ENCODE measurements at regions not wholly inside any gene's neighbourhood (a gene's known extent, or its start where the extent isn't known, plus 50 kb on each side); places are given as distances from the start of the nearest gene placed in this dataset.
"Not testable (repeated sequence)": the region's sequence is repeated elsewhere in the genome, so short reads cannot be mapped to it uniquely, and the experiment has no call there.

DNA sequence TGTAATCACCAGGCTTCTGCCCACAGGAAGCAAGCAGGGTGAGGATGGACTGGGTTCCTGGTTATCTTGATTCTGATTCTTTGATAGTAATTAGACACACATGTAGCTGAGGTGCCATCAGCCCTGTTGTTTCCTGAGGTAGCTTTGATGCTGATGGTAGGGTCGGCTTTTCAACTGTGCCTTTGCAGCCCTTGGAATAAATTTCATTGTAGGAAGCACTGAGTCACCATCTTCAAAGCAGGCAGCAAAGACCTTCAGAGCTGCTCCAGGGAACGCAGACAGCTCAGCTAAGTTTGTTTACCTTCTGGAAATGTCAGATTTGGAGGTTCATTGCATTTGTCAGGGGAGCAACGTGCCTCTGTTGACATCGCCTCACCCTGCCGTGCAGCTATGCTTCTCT is 135.4 kb downstream of the ASMT start:
- DNase-seq (ENCODE audit: low spot score) (no peak), FAIRE-seq (no peak), ATAC-seq (no peak)
- Histone ChIP-seq H3K4me2 (ENCODE audit: low read depth, low read length) (no peak overlapping the region), H3K79me2 (ENCODE audit: insufficient read depth, low read length) (no peaks in the 10 kb centered on the region), H2AFZ (ENCODE audit: low read length) (no peak overlapping the region), H3K9ac (ENCODE audit: insufficient read depth, low read depth, low read length) (no peak overlapping the region), H3K27me3 (ENCODE audit: control insufficient read depth in 1 of 2, insufficient read depth in 2 of 2, low read length in 2 of 2) (peaks cover 0 to 27% of the 10 kb centered on the region in 2 experiments; a peak in 3 of 5 replicates), H3K4me3 (replicated peaks in 1 of 3; ENCODE audit: insufficient read depth in 1 of 3, low read depth in 2 of 3, low read length in 3 of 3) (no peak overlapping the region), H3K27ac (ENCODE audit: extremely low read length, insufficient read depth, low read length) (no peak overlapping the region), H3K4me1 (ENCODE audit: insufficient read depth, low read length) (no peaks in the 10 kb centered on the region), H3K9me3 (ENCODE audit: low read length) (no peaks in the 10 kb centered on the region), H4K20me1 (ENCODE audit: insufficient read depth, low read length) (no peaks in the 10 kb centered on the region), H3K36me3 (replicated peaks in 1 of 2; ENCODE audit: control insufficient read depth in 1 of 2, insufficient read depth in 2 of 2, low read length in 2 of 2) (no peaks in the 10 kb centered on the region)
- TF ChIP-seq ZNF878 (CRISPR knock-in tag; IDR thresholded peaks at IDR 0.05) (no peak), ZNF296 (CRISPR knock-in tag; conservative IDR thresholded peaks at IDR 0.05) (no peak), ZNF660 (CRISPR knock-in tag; IDR thresholded peaks at IDR 0.05; ENCODE audit: borderline replicate concordance, low read depth) (no peak)
- CTCF ChIA-PET (ENCODE audit: low intra/inter-chr PET ratio, low total read pairs): no interaction called here
- POLR2A ChIA-PET: no interaction called here
- in situ Hi-C loops (cut with HindIII; ENCODE audit: extremely low pct_ligation_motif_present, low pct_unique_long_range_greater_than_20kb) (no loop called here), intact Hi-C loops (cut with micrococcal nuclease; ENCODE audit: unreplicated experiment) (no loop called here)
- BruUV-seq (replicated peaks): no TSS peak
- 20% methylated on average over 5 of the region's 5 CpGs for WGBS (ENCODE audit: low lambda C conversion rate)

DNA sequence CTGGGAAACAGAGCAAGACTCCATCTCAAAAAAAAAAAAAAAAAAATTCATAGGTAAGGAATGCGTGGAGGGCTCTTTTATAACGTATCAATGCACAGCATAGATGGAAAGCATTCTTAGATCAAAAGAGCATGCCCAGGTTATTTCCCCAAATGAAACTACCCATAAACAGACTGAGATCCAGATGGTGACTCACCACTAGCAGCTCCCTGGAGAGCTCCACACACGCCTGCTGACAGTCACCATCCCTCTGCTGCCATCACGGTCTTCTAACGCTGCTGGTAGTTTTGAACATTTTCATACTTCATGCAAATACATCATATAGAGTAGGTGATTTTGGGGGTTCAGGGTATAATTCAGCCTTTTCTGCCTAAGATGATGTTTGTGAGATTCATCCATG is 136.9 kb downstream of the ASMT start:
- 33% methylated on average over 5 of the region's 5 CpGs for WGBS (ENCODE audit: low lambda C conversion rate)
- TF ChIP-seq, protein P1, sequence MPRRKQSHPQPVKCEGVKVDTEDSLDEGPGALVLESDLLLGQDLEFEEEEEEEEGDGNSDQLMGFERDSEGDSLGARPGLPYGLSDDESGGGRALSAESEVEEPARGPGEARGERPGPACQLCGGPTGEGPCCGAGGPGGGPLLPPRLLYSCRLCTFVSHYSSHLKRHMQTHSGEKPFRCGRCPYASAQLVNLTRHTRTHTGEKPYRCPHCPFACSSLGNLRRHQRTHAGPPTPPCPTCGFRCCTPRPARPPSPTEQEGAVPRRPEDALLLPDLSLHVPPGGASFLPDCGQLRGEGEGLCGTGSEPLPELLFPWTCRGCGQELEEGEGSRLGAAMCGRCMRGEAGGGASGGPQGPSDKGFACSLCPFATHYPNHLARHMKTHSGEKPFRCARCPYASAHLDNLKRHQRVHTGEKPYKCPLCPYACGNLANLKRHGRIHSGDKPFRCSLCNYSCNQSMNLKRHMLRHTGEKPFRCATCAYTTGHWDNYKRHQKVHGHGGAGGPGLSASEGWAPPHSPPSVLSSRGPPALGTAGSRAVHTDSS (CRISPR knock-in tag; conservative IDR thresholded peaks at IDR 0.05): no peak
- TF ChIP-seq ZNF740 (CRISPR knock-in tag; IDR thresholded peaks at IDR 0.05) (no peak), KAT8 (CRISPR knock-in tag; IDR thresholded peaks at IDR 0.05) (no peak)
- Histone ChIP-seq H3K4me2 (ENCODE audit: low read depth, low read length) (no peak overlapping the region), H3K4me3 (replicated peaks in 1 of 3; ENCODE audit: insufficient read depth in 1 of 3, low read depth in 2 of 3, low read length in 3 of 3) (no peak overlapping the region), H3K9me3 (ENCODE audit: low read length) (peaks cover under 1% of the 10 kb centered on the region; the same call in 1 of the 2 replicates), H3K27ac (ENCODE audit: extremely low read length, insufficient read depth, low read length) (no peak overlapping the region), H3K27me3 (ENCODE audit: control insufficient read depth in 1 of 2, insufficient read depth in 2 of 2, low read length in 2 of 2) (peaks cover 0 to 25% of the 10 kb centered on the region in 2 experiments; a peak in 2 of 5 replicates), H3K36me3 (replicated peaks in 1 of 2; ENCODE audit: control insufficient read depth in 1 of 2, insufficient read depth in 2 of 2, low read length in 2 of 2) (no peaks in the 10 kb centered on the region), H2AFZ (ENCODE audit: low read length) (no peak overlapping the region), H3K79me2 (ENCODE audit: insufficient read depth, low read length) (no peaks in the 10 kb centered on the region), H4K20me1 (ENCODE audit: insufficient read depth, low read length) (no peaks in the 10 kb centered on the region), H3K9ac (ENCODE audit: insufficient read depth, low read depth, low read length) (no peak overlapping the region), H3K4me1 (ENCODE audit: insufficient read depth, low read length) (no peaks in the 10 kb centered on the region)
- intact Hi-C loops (cut with micrococcal nuclease; ENCODE audit: unreplicated experiment): no loop called here
- ATAC-seq (no peak), DNase-seq (ENCODE audit: low spot score) (no peak), FAIRE-seq (no peak)
- CTCF ChIA-PET (ENCODE audit: low intra/inter-chr PET ratio, low total read pairs): no interaction called here
- BruUV-seq (replicated peaks): no TSS peak
- in situ Hi-C loops (cut with HindIII; ENCODE audit: extremely low pct_ligation_motif_present, low pct_unique_long_range_greater_than_20kb): no loop called here
- POLR2A ChIA-PET: no interaction called here

GRCh38 chrX:1752799-1753198 is 137.9 kb downstream of the ASMT start:
- DNase-seq (ENCODE audit: low spot score); intact Hi-C loops (cut with micrococcal nuclease; ENCODE audit: unreplicated experiment); H3K79me2 ChIP-seq (ENCODE audit: insufficient read depth, low read length); ATAC-seq; H3K36me3 ChIP-seq (replicated peaks in 1 of 2; ENCODE audit: control insufficient read depth in 1 of 2, insufficient read depth in 2 of 2, low read length in 2 of 2); FAIRE-seq; H3K4me3 ChIP-seq (replicated peaks in 1 of 3; ENCODE audit: insufficient read depth in 1 of 3, low read depth in 2 of 3, low read length in 3 of 3); H3K9ac ChIP-seq (ENCODE audit: insufficient read depth, low read depth, low read length); CTCF ChIA-PET (ENCODE audit: low intra/inter-chr PET ratio, low total read pairs); H3K4me1 ChIP-seq (ENCODE audit: insufficient read depth, low read length); H3K9me3 ChIP-seq (ENCODE audit: low read length); in situ Hi-C loops (cut with HindIII; ENCODE audit: extremely low pct_ligation_motif_present, low pct_unique_long_range_greater_than_20kb); BruUV-seq (replicated peaks); H3K4me2 ChIP-seq (ENCODE audit: low read depth, low read length); H2AFZ ChIP-seq (ENCODE audit: low read length); H3K27ac ChIP-seq (ENCODE audit: extremely low read length, insufficient read depth, low read length); POLR2A ChIA-PET; H4K20me1 ChIP-seq (ENCODE audit: insufficient read depth, low read length): not testable (repeated sequence)
- H3K27me3 ChIP-seq (ENCODE audit: control insufficient read depth in 1 of 2, insufficient read depth in 2 of 2, low read length in 2 of 2): peaks cover 0 to 25% of the 10 kb centered on the region in 2 experiments; a peak in 2 of 5 replicates

Measured in HepG2 (cell line).